Suprapubic skin (tissue), 3 donors: ENCODE measurements at regions not wholly inside any gene's neighbourhood (a gene's known extent, or its start where the extent isn't known, plus 50 kb on each side); places are given as distances from the start of the nearest gene placed in this dataset.

ENCODE experiments used
- POLR2A ChIP-seq, 2 donors: fragments of 450-650 bp; IDR thresholded peaks; one replicate each; pipeline ENCODE4 v1.6.1; 2017; ENCODE audit warnings: antibody characterized with exemption in 2 of 2, mild to moderate bottlenecking in 2 of 2, moderate library complexity in 2 of 2
- TF ChIP-seq, protein P1 (sequence below), 2 donors: fragments of 200-600 bp in 1 of 2; fragments of 450-650 bp in 1 of 2; sonication (generic) in 1 of 2; IDR thresholded peaks; one replicate each; pipeline ENCODE4 v1.5.1; 2016 to 2019; ENCODE audit warnings: antibody characterized with exemption in 2 of 2, mild to moderate bottlenecking in 1 of 2, moderate library complexity in 1 of 2

DNA sequence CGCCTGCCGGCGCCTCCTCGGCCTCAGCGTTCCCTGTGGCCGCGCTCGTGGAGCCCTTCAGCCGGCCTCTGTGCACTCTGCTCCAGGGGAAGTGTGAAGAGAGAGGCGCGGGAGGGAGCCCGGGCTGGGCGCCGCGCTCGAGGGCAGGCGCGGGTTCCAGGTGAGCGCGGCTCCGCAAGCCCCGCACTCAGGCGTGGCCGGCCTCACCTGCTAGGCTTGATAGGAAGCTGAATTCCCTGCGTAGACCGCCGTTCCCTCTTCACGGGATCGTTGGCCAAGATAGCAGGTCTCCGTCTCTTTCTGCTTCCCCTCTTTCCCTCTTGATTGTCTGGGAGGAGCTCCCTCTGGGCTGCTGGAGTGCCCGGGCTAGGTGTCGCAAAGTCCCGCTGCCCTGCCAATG, 89.7 kb downstream of the ASCL4 start:
- TF ChIP-seq, protein P1, sequence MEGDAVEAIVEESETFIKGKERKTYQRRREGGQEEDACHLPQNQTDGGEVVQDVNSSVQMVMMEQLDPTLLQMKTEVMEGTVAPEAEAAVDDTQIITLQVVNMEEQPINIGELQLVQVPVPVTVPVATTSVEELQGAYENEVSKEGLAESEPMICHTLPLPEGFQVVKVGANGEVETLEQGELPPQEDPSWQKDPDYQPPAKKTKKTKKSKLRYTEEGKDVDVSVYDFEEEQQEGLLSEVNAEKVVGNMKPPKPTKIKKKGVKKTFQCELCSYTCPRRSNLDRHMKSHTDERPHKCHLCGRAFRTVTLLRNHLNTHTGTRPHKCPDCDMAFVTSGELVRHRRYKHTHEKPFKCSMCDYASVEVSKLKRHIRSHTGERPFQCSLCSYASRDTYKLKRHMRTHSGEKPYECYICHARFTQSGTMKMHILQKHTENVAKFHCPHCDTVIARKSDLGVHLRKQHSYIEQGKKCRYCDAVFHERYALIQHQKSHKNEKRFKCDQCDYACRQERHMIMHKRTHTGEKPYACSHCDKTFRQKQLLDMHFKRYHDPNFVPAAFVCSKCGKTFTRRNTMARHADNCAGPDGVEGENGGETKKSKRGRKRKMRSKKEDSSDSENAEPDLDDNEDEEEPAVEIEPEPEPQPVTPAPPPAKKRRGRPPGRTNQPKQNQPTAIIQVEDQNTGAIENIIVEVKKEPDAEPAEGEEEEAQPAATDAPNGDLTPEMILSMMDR (IDR thresholded peaks at IDR 0.05), result no peak
- no peak for TF ChIP-seq POLR2A (IDR thresholded peaks at IDR 0.05)
